ENCODE measurements at regions not wholly inside any gene's neighbourhood (a gene's known extent, or its start where the extent isn't known, plus 50 kb on each side); places are given as distances from the start of the nearest gene placed in this dataset.

GRCh38 chr20:24810676-24811407 is 138.2 kb upstream of the CST7 start:
- intact Hi-C loops (cut with micrococcal nuclease) = no loop called here
- TF ChIP-seq CTCF (IDR thresholded peaks at IDR 0.05) = no peak
- no peaks in the 10 kb centered on the region for H3K36me3 Mint-ChIP-seq (ENCODE audit: low read depth)
- no peaks in the 10 kb centered on the region for H3K4me1 Mint-ChIP-seq
- no peak for ATAC-seq (ENCODE audit: low read depth)
- ChIA-PET POLR2A (no interaction called here), CTCF (no interaction called here)
- no peak for DNase-seq
- H3K9me3 Mint-ChIP-seq = no peaks in the 10 kb centered on the region
- H3K27ac Mint-ChIP-seq = no peak overlapping the region
- H3K27me3 Mint-ChIP-seq = peaks cover 12% of the 10 kb centered on the region
- no peak overlapping the region for H3K4me3 Mint-ChIP-seq

DNA sequence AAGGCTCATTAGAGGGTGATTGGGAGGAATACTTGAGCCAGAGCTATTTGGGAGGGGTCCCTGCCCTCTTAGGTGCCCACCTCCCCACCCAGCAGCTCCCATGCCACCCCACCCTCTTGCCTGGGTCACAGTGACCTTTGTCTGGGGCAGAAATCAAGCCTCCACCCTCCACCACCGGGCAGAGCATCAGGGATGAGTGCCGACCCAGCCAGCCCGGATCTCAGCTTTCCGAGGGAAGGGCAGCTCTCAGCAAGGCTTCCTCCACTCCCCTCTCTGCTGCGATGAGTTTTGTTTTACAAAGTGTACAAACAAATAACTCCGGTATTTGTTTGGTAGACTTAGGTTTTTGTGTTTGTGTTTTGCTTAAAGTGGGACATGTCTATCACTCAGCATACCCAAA is 136.7 kb upstream of the CST7 start:
- no peaks in the 10 kb centered on the region for H3K9me3 Mint-ChIP-seq
- peaks cover 6% of the 10 kb centered on the region for H3K4me1 Mint-ChIP-seq
- intact Hi-C loops (cut with micrococcal nuclease) = no loop called here
- H3K27me3 Mint-ChIP-seq = peaks cover 12% of the 10 kb centered on the region
- no peak overlapping the region for H3K27ac Mint-ChIP-seq
- ChIA-PET POLR2A (no interaction called here), CTCF (no interaction called here)
- no peaks in the 10 kb centered on the region for H3K36me3 Mint-ChIP-seq (ENCODE audit: low read depth)
- no peak overlapping the region for H3K4me3 Mint-ChIP-seq
- TF ChIP-seq CTCF (IDR thresholded peaks at IDR 0.05) = no peak
- ATAC-seq (ENCODE audit: low read depth) (no peak), DNase-seq (no peak)

DNA sequence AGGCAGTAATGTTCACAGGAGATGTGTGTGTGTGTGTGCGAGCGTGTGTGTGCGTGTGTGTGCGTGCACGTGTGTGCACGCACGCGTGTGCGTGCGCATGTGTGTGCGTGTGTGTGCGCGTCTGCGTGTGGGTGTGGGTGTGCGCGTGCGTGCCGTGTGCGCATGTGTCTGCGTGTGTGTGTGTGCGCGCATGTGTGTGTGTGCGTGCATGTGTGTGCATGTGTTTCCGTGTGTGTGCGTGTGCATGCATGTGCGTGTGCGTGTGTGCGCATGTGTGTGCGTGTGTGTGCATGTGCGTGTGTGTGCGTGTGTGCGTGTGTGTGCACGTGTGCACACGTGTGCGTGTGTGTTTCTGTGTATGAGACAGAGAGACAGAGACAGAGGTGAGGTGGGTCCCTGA is 136.0 kb upstream of the CST7 start:
- intact Hi-C loops (cut with micrococcal nuclease) = no loop called here
- POLR2A ChIA-PET = no interaction called here
- H3K9me3 Mint-ChIP-seq = no peaks in the 10 kb centered on the region

DNA sequence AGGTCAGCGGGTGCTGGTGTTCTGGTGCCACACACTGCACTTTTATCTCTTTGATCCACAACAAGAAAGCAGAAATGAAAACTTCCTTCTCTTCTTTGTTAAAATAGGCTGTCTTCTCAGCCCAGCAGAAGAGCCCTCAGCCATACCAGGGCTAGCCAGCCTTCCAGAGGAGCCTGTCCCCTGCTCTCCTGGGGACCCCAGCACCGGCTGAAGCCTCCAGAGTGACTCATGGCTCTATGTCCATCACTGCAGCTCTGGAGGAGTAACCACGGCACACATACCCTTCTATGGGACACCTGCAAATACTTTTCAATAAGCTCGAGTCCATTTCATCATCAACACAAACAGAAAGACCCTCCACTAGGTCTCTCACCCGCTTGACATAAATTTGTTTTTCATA is 135.6 kb upstream of the CST7 start:
- CTCF ChIA-PET = no interaction called here
- no peak for ATAC-seq (ENCODE audit: low read depth)
- H3K9me3 Mint-ChIP-seq = no peaks in the 10 kb centered on the region

More for the DNA sequence above, 136.0 kb upstream of the CST7 start:
- H3K4me3 Mint-ChIP-seq = no peak overlapping the region
- H3K27ac Mint-ChIP-seq = no peak overlapping the region
- no peaks in the 10 kb centered on the region for H3K36me3 Mint-ChIP-seq (ENCODE audit: low read depth)
- CTCF ChIA-PET = no interaction called here
- no peak for DNase-seq
- peaks cover 12% of the 10 kb centered on the region for H3K27me3 Mint-ChIP-seq
- H3K4me1 Mint-ChIP-seq = peaks cover 6% of the 10 kb centered on the region
- no peak for TF ChIP-seq CTCF (IDR thresholded peaks at IDR 0.05)
- no peak for ATAC-seq (ENCODE audit: low read depth)

GRCh38 chr20:24813936-24814335 is 135.1 kb upstream of the CST7 start:
- DNase-seq (no peak), ATAC-seq (ENCODE audit: low read depth) (no peak)
- H3K36me3 Mint-ChIP-seq (ENCODE audit: low read depth) = no peaks in the 10 kb centered on the region
- H3K4me3 Mint-ChIP-seq = no peak overlapping the region
- no peak overlapping the region for H3K27ac Mint-ChIP-seq
- CTCF ChIA-PET = no interaction called here
- POLR2A ChIA-PET = no interaction called here
- no peaks in the 10 kb centered on the region for H3K9me3 Mint-ChIP-seq
- peaks cover 7% of the 10 kb centered on the region for H3K27me3 Mint-ChIP-seq
- intact Hi-C loops (cut with micrococcal nuclease) = no loop called here
- peaks cover 6% of the 10 kb centered on the region for H3K4me1 Mint-ChIP-seq
- TF ChIP-seq CTCF (IDR thresholded peaks at IDR 0.05) = no peak

More for the DNA sequence above, 135.6 kb upstream of the CST7 start:
- Mint-ChIP-seq H3K4me3 (no peak overlapping the region), H3K4me1 (peaks cover 6% of the 10 kb centered on the region), H3K27me3 (peaks cover 10% of the 10 kb centered on the region), H3K36me3 (ENCODE audit: low read depth) (no peaks in the 10 kb centered on the region), H3K27ac (no peak overlapping the region)
- no peak for DNase-seq
- intact Hi-C loops (cut with micrococcal nuclease) = no loop called here
- POLR2A ChIA-PET = no interaction called here
- no peak for TF ChIP-seq CTCF (IDR thresholded peaks at IDR 0.05)
